ENCODE measurements at regions not wholly inside any gene's neighbourhood (a gene's known extent, or its start where the extent isn't known, plus 50 kb on each side); places are given as distances from the start of the nearest gene placed in this dataset.

DNA sequence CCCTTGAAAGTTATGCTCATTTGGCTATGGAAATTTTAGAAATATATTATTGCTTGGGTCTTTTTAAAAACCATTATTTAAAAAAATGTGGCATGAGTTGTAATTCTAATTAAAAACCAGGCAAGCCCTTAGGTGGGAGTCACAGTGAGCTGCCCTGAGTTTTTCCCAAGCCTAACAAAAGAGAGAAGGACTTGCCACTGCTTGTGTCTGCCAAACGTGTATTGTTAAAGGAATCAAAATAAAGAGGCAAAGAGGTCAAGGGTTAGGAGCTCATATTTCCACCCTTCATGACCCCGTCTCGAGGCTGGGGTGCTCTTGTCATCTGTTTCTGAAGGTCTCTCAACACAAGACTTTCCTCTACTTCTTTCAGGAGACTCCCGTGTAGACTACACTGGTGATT lies 321.1 kb downstream of the ZIC1 start:
- no peak overlapping the region for H3K4me3 ChIP-seq (ENCODE audit: low read length)
- no peak overlapping the region for H3K4me2 ChIP-seq (ENCODE audit: low read length)
- H3K79me2 ChIP-seq (ENCODE audit: control insufficient read depth, low read length), result no peaks in the 10 kb centered on the region
- no peaks in the 10 kb centered on the region for H3K9me2 ChIP-seq (replicated peaks; ENCODE audit: control insufficient read depth, low read length)
- no peaks in the 10 kb centered on the region for H3K27me3 ChIP-seq (ENCODE audit: control insufficient read depth, low read length)
- no peaks in the 10 kb centered on the region for H3K36me3 ChIP-seq (ENCODE audit: control insufficient read depth, low read length)
- no peaks in the 10 kb centered on the region for H3F3A ChIP-seq (ENCODE audit: control insufficient read depth, insufficient read depth)
- no peaks in the 10 kb centered on the region for H3K9me3 ChIP-seq (ENCODE audit: control insufficient read depth, insufficient read depth, low read length)
- no peaks in the 10 kb centered on the region for H4K20me1 ChIP-seq (ENCODE audit: control insufficient read depth, insufficient read depth, low read depth, low read length)
- TF ChIP-seq, protein P1, sequence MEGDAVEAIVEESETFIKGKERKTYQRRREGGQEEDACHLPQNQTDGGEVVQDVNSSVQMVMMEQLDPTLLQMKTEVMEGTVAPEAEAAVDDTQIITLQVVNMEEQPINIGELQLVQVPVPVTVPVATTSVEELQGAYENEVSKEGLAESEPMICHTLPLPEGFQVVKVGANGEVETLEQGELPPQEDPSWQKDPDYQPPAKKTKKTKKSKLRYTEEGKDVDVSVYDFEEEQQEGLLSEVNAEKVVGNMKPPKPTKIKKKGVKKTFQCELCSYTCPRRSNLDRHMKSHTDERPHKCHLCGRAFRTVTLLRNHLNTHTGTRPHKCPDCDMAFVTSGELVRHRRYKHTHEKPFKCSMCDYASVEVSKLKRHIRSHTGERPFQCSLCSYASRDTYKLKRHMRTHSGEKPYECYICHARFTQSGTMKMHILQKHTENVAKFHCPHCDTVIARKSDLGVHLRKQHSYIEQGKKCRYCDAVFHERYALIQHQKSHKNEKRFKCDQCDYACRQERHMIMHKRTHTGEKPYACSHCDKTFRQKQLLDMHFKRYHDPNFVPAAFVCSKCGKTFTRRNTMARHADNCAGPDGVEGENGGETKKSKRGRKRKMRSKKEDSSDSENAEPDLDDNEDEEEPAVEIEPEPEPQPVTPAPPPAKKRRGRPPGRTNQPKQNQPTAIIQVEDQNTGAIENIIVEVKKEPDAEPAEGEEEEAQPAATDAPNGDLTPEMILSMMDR (IDR thresholded peaks at IDR 0.05; ENCODE audit: low read depth, low read length, poor library complexity, severe bottlenecking), result no peak
- TF ChIP-seq EZH2phosphoT487 (IDR thresholded peaks at IDR 0.05; ENCODE audit: borderline replicate concordance, low read length), result no peak
- H3K27ac ChIP-seq (ENCODE audit: low read depth, low read length), result no peak overlapping the region
- H3K4me1 ChIP-seq (ENCODE audit: control insufficient read depth, low read length), result no peaks in the 10 kb centered on the region

DNA sequence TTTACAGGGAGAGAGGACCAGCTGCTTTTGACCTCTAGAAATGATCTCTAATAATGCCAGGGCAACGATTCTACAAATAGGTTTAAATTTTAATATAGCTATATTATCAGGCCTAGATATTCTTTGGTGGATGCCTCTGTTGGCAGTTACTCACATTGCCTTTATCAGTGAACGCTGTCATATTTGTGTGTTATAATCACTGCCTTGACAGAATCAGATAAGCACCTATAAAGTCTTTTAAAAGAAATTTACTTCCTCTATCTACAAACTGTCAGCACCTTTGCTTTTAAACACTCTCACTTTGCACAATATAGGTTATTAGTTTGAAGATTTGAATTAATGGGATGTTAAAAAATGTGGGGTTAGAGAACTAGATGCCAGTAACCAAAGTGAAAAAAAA lies 324.1 kb downstream of the ZIC1 start:
- Histone ChIP-seq H3K27ac (ENCODE audit: low read depth, low read length) (no peak overlapping the region), H3F3A (ENCODE audit: control insufficient read depth, insufficient read depth) (no peaks in the 10 kb centered on the region), H3K4me2 (ENCODE audit: low read length) (no peak overlapping the region), H4K20me1 (ENCODE audit: control insufficient read depth, insufficient read depth, low read depth, low read length) (no peaks in the 10 kb centered on the region), H3K9me2 (replicated peaks; ENCODE audit: control insufficient read depth, low read length) (no peaks in the 10 kb centered on the region), H3K9me3 (ENCODE audit: control insufficient read depth, insufficient read depth, low read length) (no peaks in the 10 kb centered on the region), H3K27me3 (ENCODE audit: control insufficient read depth, low read length) (no peaks in the 10 kb centered on the region), H3K79me2 (ENCODE audit: control insufficient read depth, low read length) (no peaks in the 10 kb centered on the region), H3K4me3 (ENCODE audit: low read length) (no peak overlapping the region), H3K36me3 (ENCODE audit: control insufficient read depth, low read length) (no peaks in the 10 kb centered on the region), H3K4me1 (ENCODE audit: control insufficient read depth, low read length) (no peaks in the 10 kb centered on the region)
- TF ChIP-seq, protein P1 (IDR thresholded peaks at IDR 0.05; ENCODE audit: low read depth, low read length, poor library complexity, severe bottlenecking), result no peak
- no peak for TF ChIP-seq EZH2phosphoT487 (IDR thresholded peaks at IDR 0.05; ENCODE audit: borderline replicate concordance, low read length)

DNA sequence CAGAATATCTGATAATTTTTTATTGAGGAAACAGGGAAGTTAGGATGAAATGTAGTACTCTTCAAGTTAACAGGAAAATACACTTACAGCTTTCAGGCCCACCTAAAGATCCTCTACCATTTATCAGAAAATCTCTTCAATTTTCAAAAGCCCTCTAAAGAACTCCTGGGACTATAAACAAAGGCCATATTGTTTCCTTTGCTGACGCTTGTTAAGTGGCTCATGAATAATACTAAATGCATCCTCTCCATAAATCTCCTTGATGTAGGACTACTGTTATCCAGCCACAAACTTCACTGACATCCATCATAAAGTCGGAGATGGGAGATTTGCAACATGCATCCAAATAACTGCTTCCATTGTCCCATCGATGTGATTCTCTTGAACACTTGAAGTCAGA lies 326.5 kb downstream of the ZIC1 start:
- Histone ChIP-seq H3K4me1 (ENCODE audit: control insufficient read depth, low read length) (no peaks in the 10 kb centered on the region), H3K9me2 (replicated peaks; ENCODE audit: control insufficient read depth, low read length) (no peaks in the 10 kb centered on the region), H3K9me3 (ENCODE audit: control insufficient read depth, insufficient read depth, low read length) (no peaks in the 10 kb centered on the region), H3K27me3 (ENCODE audit: control insufficient read depth, low read length) (no peaks in the 10 kb centered on the region), H4K20me1 (ENCODE audit: control insufficient read depth, insufficient read depth, low read depth, low read length) (no peaks in the 10 kb centered on the region), H3K79me2 (ENCODE audit: control insufficient read depth, low read length) (no peaks in the 10 kb centered on the region), H3F3A (ENCODE audit: control insufficient read depth, insufficient read depth) (no peaks in the 10 kb centered on the region), H3K4me2 (ENCODE audit: low read length) (no peak overlapping the region), H3K27ac (ENCODE audit: low read depth, low read length) (no peak overlapping the region), H3K4me3 (ENCODE audit: low read length) (no peak overlapping the region), H3K36me3 (ENCODE audit: control insufficient read depth, low read length) (no peaks in the 10 kb centered on the region)
- TF ChIP-seq, protein P1 (IDR thresholded peaks at IDR 0.05; ENCODE audit: low read depth, low read length, poor library complexity, severe bottlenecking), result no peak
- TF ChIP-seq EZH2phosphoT487 (IDR thresholded peaks at IDR 0.05; ENCODE audit: borderline replicate concordance, low read length), result no peak

DNA sequence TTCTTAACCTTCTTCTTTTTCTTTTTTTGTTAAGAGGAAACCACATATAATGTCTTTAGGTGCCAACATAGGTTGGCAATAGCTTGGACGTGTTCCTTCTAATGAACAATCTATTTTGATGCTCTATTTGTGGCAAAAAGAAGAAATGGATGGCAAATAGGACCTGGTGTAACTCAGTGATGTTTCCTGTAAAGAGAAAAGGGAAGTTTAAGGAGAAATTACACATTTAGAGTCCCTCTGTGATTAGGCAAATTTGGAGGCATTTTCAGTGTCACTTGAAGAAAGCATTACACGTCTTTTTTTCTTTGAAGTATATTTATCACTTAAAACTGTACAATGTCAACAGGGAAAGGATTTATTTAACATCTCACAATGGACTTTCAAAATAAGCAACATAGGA lies 327.1 kb downstream of the ZIC1 start:
- no peaks in the 10 kb centered on the region for H3F3A ChIP-seq (ENCODE audit: control insufficient read depth, insufficient read depth)

More for the DNA sequence above, 327.1 kb downstream of the ZIC1 start:
- Histone ChIP-seq H3K36me3 (ENCODE audit: control insufficient read depth, low read length) (no peaks in the 10 kb centered on the region), H3K27me3 (ENCODE audit: control insufficient read depth, low read length) (no peaks in the 10 kb centered on the region), H4K20me1 (ENCODE audit: control insufficient read depth, insufficient read depth, low read depth, low read length) (no peaks in the 10 kb centered on the region), H3K4me2 (ENCODE audit: low read length) (no peak overlapping the region), H3K79me2 (ENCODE audit: control insufficient read depth, low read length) (no peaks in the 10 kb centered on the region), H3K9me2 (replicated peaks; ENCODE audit: control insufficient read depth, low read length) (no peaks in the 10 kb centered on the region), H3K4me1 (ENCODE audit: control insufficient read depth, low read length) (no peaks in the 10 kb centered on the region), H3K4me3 (ENCODE audit: low read length) (no peak overlapping the region), H3K9me3 (ENCODE audit: control insufficient read depth, insufficient read depth, low read length) (no peaks in the 10 kb centered on the region), H3K27ac (ENCODE audit: low read depth, low read length) (no peak overlapping the region)
- TF ChIP-seq EZH2phosphoT487 (IDR thresholded peaks at IDR 0.05; ENCODE audit: borderline replicate concordance, low read length), result no peak
- TF ChIP-seq, protein P1 (IDR thresholded peaks at IDR 0.05; ENCODE audit: low read depth, low read length, poor library complexity, severe bottlenecking), result no peak
